DMS153 (cell line): ENCODE measurements at regions not wholly inside any gene's neighbourhood (a gene's known extent, or its start where the extent isn't known, plus 50 kb on each side); places are given as distances from the start of the nearest gene placed in this dataset.

Experiments
- DNase-seq: peaks from one replicate; lab custom pipeline; 2025; lab: John Stamatoyannopoulos, UW

GRCh38 chr9:8188723-8189407, 389.3 kb upstream of the DMAC1 start:
- peak; percentile 10 for DNase-seq

GRCh38 chr9:8186560-8186959, 387.0 kb upstream of the DMAC1 start:
- no peak for DNase-seq

GRCh38 chr9:8183618-8184017, 384.0 kb upstream of the DMAC1 start:
- no peak for DNase-seq

- no peak for DNase-seq
These were observed 379.9 kb upstream of the DMAC1 start for GRCh38 chr9:8179381-8180053.

- DNase-seq, result no peak
These were observed 372.4 kb upstream of the DMAC1 start for GRCh38 chr9:8172000-8172399.

GRCh38 chr9:8168916-8169438, 369.4 kb upstream of the DMAC1 start:
- DNase-seq, result no peak

GRCh38 chr9:8160787-8161186, 361.2 kb upstream of the DMAC1 start:
- no peak for DNase-seq

- DNase-seq, result peak; percentile 61
These were observed 359.0 kb upstream of the DMAC1 start for GRCh38 chr9:8158574-8158973.

- DNase-seq, result no peak
These were observed 358.2 kb upstream of the DMAC1 start for GRCh38 chr9:8157683-8158324.

GRCh38 chr9:8156346-8156745, 356.8 kb upstream of the DMAC1 start:
- no peak for DNase-seq

- no peak for DNase-seq
These were observed 356.1 kb upstream of the DMAC1 start for GRCh38 chr9:8155706-8156105.

- no peak for DNase-seq
These were observed 344.1 kb upstream of the DMAC1 start for GRCh38 chr9:8143677-8144076.

GRCh38 chr9:8140557-8140956, 341.0 kb upstream of the DMAC1 start:
- no peak for DNase-seq

- no peak for DNase-seq
These were observed 340.2 kb upstream of the DMAC1 start for GRCh38 chr9:8139756-8140155.

GRCh38 chr9:8136477-8136876, 336.9 kb upstream of the DMAC1 start:
- no peak for DNase-seq

GRCh38 chr9:8134635-8135034, 335.1 kb upstream of the DMAC1 start:
- no peak for DNase-seq

GRCh38 chr9:8133606-8134005, 334.0 kb upstream of the DMAC1 start:
- no peak for DNase-seq

GRCh38 chr9:8115570-8115969, 316.0 kb upstream of the DMAC1 start:
- DNase-seq, result no peak

- DNase-seq, result no peak
These were observed 315.2 kb upstream of the DMAC1 start for GRCh38 chr9:8114826-8115225.

- DNase-seq, result no peak
These were observed 306.8 kb upstream of the DMAC1 start for GRCh38 chr9:8106362-8106761.

GRCh38 chr9:8101607-8102006, 302.0 kb upstream of the DMAC1 start:
- no peak for DNase-seq

- no peak for DNase-seq
These were observed 296.5 kb upstream of the DMAC1 start for GRCh38 chr9:8096091-8096490.

GRCh38 chr9:8095672-8096086, 296.1 kb upstream of the DMAC1 start:
- peak; percentile 93 for DNase-seq
